ENCODE measurements at regions not wholly inside any gene's neighbourhood (a gene's known extent, or its start where the extent isn't known, plus 50 kb on each side); places are given as distances from the start of the nearest gene placed in this dataset.

DNA sequence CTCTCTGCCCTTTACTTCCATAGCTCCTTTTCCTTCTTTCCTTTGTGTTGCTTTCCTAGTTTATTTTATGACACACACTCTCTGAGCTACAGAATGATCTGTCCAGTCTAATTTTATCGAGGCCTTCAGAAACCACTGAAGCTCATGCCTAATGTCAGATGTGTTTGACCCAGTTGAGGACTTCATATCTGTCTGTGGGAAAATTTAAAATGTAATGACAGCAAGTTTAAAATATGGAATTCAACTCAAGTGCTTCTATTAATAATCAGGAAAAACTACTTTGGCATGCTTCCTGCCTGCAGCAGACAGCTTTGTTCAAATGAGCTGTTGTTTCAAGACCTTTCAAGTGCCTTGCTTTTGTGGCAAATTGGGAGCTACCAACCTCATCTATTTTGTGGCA, 261.8 kb upstream of the MTNR1B start:
- Histone ChIP-seq H3K36me3 (no peaks in the 10 kb centered on the region), H3K27me3 (no peaks in the 10 kb centered on the region), H3K27ac (no peak overlapping the region), H3K9me3 (no peaks in the 10 kb centered on the region), H3K4me1 (no peaks in the 10 kb centered on the region), H3K4me3 (no peak overlapping the region)
- no peak for ATAC-seq
- WGBS (ENCODE audit: insufficient coverage, low coverage, low lambda C conversion rate, missing lambda C conversion rate) = 28% methylated on average over 1 of the region's 1 CpG
- DNase-seq = no peak
- TF ChIP-seq POLR2A (IDR thresholded peaks at IDR 0.05) = no peak
- no peak for TF ChIP-seq CTCF (IDR thresholded peaks at IDR 0.05)
- intact Hi-C loops (cut with DNase I) = no loop called here

- WGBS (ENCODE audit: insufficient coverage, low coverage, low lambda C conversion rate, missing lambda C conversion rate) = 68% methylated on average over 3 of the region's 4 CpGs
- H3K27ac ChIP-seq = no peak overlapping the region
- no peaks in the 10 kb centered on the region for H3K4me1 ChIP-seq
- H3K9me3 ChIP-seq = no peaks in the 10 kb centered on the region
- no peak overlapping the region for H3K4me3 ChIP-seq
- H3K36me3 ChIP-seq = no peaks in the 10 kb centered on the region
- H3K27me3 ChIP-seq = no peaks in the 10 kb centered on the region
- intact Hi-C loops (cut with DNase I) = no loop called here
- ATAC-seq = no peak
- DNase-seq = no peak
- no peak for TF ChIP-seq POLR2A (IDR thresholded peaks at IDR 0.05)
- TF ChIP-seq CTCF (IDR thresholded peaks at IDR 0.05) = no peak
These were observed 260.1 kb upstream of the MTNR1B start for GRCh38 chr11:92709329-92709728.

GRCh38 chr11:92711926-92712325, 257.5 kb upstream of the MTNR1B start:
- intact Hi-C loops (cut with DNase I) = no loop called here
- Histone ChIP-seq H3K4me1 (no peaks in the 10 kb centered on the region), H3K27me3 (no peaks in the 10 kb centered on the region), H3K27ac (no peak overlapping the region), H3K4me3 (no peak overlapping the region), H3K9me3 (no peaks in the 10 kb centered on the region), H3K36me3 (no peaks in the 10 kb centered on the region)
- DNase-seq = no peak
- no peak for ATAC-seq
- WGBS (ENCODE audit: insufficient coverage, low coverage, low lambda C conversion rate, missing lambda C conversion rate) = 57% methylated on average over 4 of the region's 4 CpGs
- TF ChIP-seq POLR2A (IDR thresholded peaks at IDR 0.05) (no peak), CTCF (IDR thresholded peaks at IDR 0.05) (no peak)

DNA sequence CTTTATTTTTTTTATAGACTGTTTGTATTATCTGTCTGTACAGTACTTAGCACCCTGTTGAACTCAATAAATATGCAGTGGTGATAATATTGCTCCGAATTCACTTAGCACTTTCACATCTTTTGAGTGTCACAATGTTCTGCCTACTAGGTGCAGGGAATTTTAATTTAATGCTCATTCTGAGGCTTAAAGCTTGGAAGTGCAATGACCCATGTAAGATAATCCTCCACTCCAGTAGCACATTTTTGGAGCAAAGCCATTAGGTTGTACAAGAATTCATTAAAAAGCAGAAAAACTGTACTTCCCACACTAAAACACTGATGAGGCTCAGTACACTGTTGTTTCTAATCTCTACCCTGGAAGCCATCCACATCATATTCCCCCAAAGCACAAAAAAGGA, 255.3 kb upstream of the MTNR1B start:
- 56% methylated on average over 1 of the region's 1 CpG for WGBS (ENCODE audit: insufficient coverage, low coverage, low lambda C conversion rate, missing lambda C conversion rate)
- TF ChIP-seq POLR2A (IDR thresholded peaks at IDR 0.05) = no peak
- TF ChIP-seq CTCF (IDR thresholded peaks at IDR 0.05) = no peak
- intact Hi-C loops (cut with DNase I) = no loop called here

GRCh38 chr11:92717240-92717639, 252.2 kb upstream of the MTNR1B start:
- intact Hi-C loops (cut with DNase I) = no loop called here
- H3K4me1 ChIP-seq = no peaks in the 10 kb centered on the region
- no peak for DNase-seq
- H3K4me3 ChIP-seq = no peak overlapping the region
- no peak for ATAC-seq
- no peaks in the 10 kb centered on the region for H3K9me3 ChIP-seq
- no peaks in the 10 kb centered on the region for H3K36me3 ChIP-seq
- no peak overlapping the region for H3K27ac ChIP-seq
- TF ChIP-seq POLR2A (IDR thresholded peaks at IDR 0.05) = no peak
- TF ChIP-seq CTCF (IDR thresholded peaks at IDR 0.05) = no peak
- no peaks in the 10 kb centered on the region for H3K27me3 ChIP-seq
- 56% methylated on average over 1 of the region's 1 CpG for WGBS (ENCODE audit: insufficient coverage, low coverage, low lambda C conversion rate, missing lambda C conversion rate)

More for the DNA sequence above, 255.3 kb upstream of the MTNR1B start:
- H3K9me3 ChIP-seq = no peaks in the 10 kb centered on the region
- DNase-seq = no peak
- no peaks in the 10 kb centered on the region for H3K27me3 ChIP-seq
- ATAC-seq = no peak
- no peak overlapping the region for H3K27ac ChIP-seq
- no peak overlapping the region for H3K4me3 ChIP-seq
- H3K4me1 ChIP-seq = no peaks in the 10 kb centered on the region
- H3K36me3 ChIP-seq = no peaks in the 10 kb centered on the region
